NCI-H187 (cell line): ENCODE measurements at regions not wholly inside any gene's neighbourhood (a gene's known extent, or its start where the extent isn't known, plus 50 kb on each side); places are given as distances from the start of the nearest gene placed in this dataset.

Experiments used
- DNase-seq, 2 experiments: peaks; one replicate each; lab custom pipeline; 2025; lab: John Stamatoyannopoulos, UW

GRCh38 chr21:39054066-39054465, 129.2 kb downstream of the PSMG1 start:
- no peak for DNase-seq

GRCh38 chr21:39053126-39053525, 130.1 kb downstream of the PSMG1 start:
- DNase-seq: no peak

- DNase-seq: no peak
Measured at GRCh38 chr21:39052718-39053117, 130.5 kb downstream of the PSMG1 start.

- no peak for DNase-seq
Measured at GRCh38 chr21:39051588-39051949, 131.7 kb downstream of the PSMG1 start.

GRCh38 chr21:39050841-39051587, 132.2 kb downstream of the PSMG1 start:
- no peak for DNase-seq

GRCh38 chr21:39048574-39048973, 134.7 kb downstream of the PSMG1 start:
- no peak for DNase-seq

GRCh38 chr21:39048064-39048463, 135.2 kb downstream of the PSMG1 start:
- DNase-seq: no peak

GRCh38 chr21:39047046-39047445, 136.2 kb downstream of the PSMG1 start:
- no peak for DNase-seq

GRCh38 chr21:39046236-39046916, 136.9 kb downstream of the PSMG1 start:
- no peak for DNase-seq

- no peak for DNase-seq
Measured at GRCh38 chr21:39041816-39042215, 141.4 kb downstream of the PSMG1 start.

GRCh38 chr21:39040494-39041110, 142.6 kb downstream of the PSMG1 start:
- DNase-seq: no peak

GRCh38 chr21:39037807-39038405, 145.3 kb downstream of the PSMG1 start:
- DNase-seq: no peak

GRCh38 chr21:39036581-39036980, 146.7 kb downstream of the PSMG1 start:
- no peak for DNase-seq

GRCh38 chr21:39034590-39035536, 148.4 kb downstream of the PSMG1 start:
- no peak for DNase-seq

- DNase-seq: no peak
Measured at GRCh38 chr21:39033878-39034589, 149.2 kb downstream of the PSMG1 start.

GRCh38 chr21:39029900-39030884, 153.1 kb downstream of the PSMG1 start:
- no peak for DNase-seq

- DNase-seq: no peak
Measured at GRCh38 chr21:39029086-39029755, 154.0 kb downstream of the PSMG1 start.

GRCh38 chr21:39025198-39025597, 158.1 kb downstream of the PSMG1 start:
- no peak for DNase-seq

GRCh38 chr21:39024538-39024937, 158.7 kb downstream of the PSMG1 start:
- DNase-seq: no peak
